A673 (cell line): ENCODE measurements at regions not wholly inside any gene's neighbourhood (a gene's known extent, or its start where the extent isn't known, plus 50 kb on each side); places are given as distances from the start of the nearest gene placed in this dataset.

ENCODE experiments used
- CTCF ChIP-seq: fragments of 300-800, 200-600 bp; sonication (generic); conservative IDR thresholded peaks from 2 replicates; pipeline ENCODE4 v1.5.1; 2017; ENCODE audit warnings: low read depth, mild to moderate bottlenecking, antibody characterized with exemption, low read length, moderate library complexity, mixed read lengths
- EZH2 ChIP-seq: fragments of 200-600 bp; sonication (generic); IDR thresholded peaks from 2 replicates; pipeline ENCODE4 v1.6.1; 2017; ENCODE audit warnings: borderline replicate concordance, low read depth, mild to moderate bottlenecking, mixed read lengths, antibody characterized with exemption, low read length; ENCODE audit not compliant: poor library complexity, severe bottlenecking

DNA sequence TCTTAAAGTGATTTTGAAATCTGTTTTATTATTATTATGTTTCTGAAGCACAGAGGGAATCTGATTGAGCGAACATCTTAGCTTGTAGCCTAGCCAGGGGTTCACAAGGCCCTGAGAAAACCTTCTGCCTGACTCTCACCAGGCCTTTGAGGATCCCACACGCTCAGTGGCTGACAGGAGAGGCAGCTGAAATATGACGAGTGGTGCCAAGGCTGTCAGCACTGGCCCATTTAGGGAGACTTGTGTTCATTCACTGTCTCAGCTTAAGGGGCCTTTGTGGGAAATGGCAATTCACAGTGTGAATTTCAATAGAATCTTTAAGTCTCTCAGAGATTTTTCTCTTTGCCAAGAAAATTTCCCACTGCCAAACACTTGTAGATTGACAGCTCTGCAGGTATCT is 770.9 kb downstream of the TUSC7 start:
- TF ChIP-seq EZH2 = no peak
- no peak for TF ChIP-seq CTCF
